ENCODE measurements at regions not wholly inside any gene's neighbourhood (a gene's known extent, or its start where the extent isn't known, plus 50 kb on each side); places are given as distances from the start of the nearest gene placed in this dataset.

DNA sequence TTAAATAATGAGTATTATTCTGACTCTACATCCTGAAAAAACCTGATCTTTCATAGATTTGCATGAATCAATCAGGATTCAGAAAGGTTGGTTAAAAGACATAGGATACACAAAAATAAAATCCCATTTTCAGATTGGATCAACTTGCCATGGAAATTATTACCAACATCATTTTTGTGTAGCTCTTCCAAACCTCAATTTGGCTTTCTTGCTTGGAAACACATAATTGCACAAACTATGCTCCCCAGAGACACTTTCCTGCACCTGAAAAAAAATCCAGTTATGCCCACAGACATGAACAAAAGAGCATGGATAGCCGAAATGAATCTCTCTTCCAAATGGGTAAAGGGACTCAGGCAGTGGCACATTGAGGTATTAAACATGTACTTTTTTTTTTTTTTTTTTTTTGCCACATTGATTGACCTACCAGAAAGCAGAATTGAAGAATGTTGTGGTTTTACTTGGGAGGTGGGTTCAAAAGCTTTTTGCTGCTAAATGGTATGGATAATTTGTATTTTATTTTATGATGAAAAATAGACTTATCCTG, 135.4 kb upstream of the FBN2 start:
- TF ChIP-seq POLR2AphosphoS5 (IDR thresholded peaks at IDR 0.05; ENCODE audit: borderline replicate concordance, low read depth, low read length): no peak
- no peak for TF ChIP-seq EZH2 (IDR thresholded peaks at IDR 0.05)
- TF ChIP-seq FOXP2 (optimal IDR thresholded peaks at IDR 0.05; ENCODE audit: control extremely low read depth, extremely low read length, insufficient read depth): no peak

All from SK-N-MC (cell line).